H9 (cell line): ENCODE measurements at regions not wholly inside any gene's neighbourhood (a gene's known extent, or its start where the extent isn't known, plus 50 kb on each side); places are given as distances from the start of the nearest gene placed in this dataset.

ENCODE experiments used
- DNase-seq: peaks from one replicate; pipeline ENCODE4 v3.0.0-alpha.2; 2017
- H2AFZ ChIP-seq: one replicate; pipeline ENCODE4 v1.6.1; 2013; ENCODE audit warnings: mild to moderate bottlenecking, low read length, control low read depth, moderate library complexity
- H2AK5ac ChIP-seq: 2 replicates; pipeline ENCODE4 v1.6.1; 2013; ENCODE audit warnings: low read length, control low read depth, mixed read lengths; ENCODE audit not compliant: insufficient read length
- H2BK120ac ChIP-seq: one replicate; pipeline ENCODE4 v1.6.1; 2013; ENCODE audit warnings: low read depth, mild to moderate bottlenecking, low read length, control low read depth, inconsistent platforms; ENCODE audit not compliant: poor library complexity, severe bottlenecking
- H2BK12ac ChIP-seq: 2 replicates; pipeline ENCODE4 v1.6.1; 2013; ENCODE audit warnings: low read length, control low read depth, mixed read lengths, low read depth; ENCODE audit not compliant: insufficient read length
- H2BK15ac ChIP-seq: 2 replicates; pipeline ENCODE4 v1.6.1; 2013; ENCODE audit warnings: low read depth, low read length, control low read depth
- H2BK20ac ChIP-seq: one replicate; pipeline ENCODE4 v1.6.1; 2013; ENCODE audit warnings: low read depth, mild to moderate bottlenecking, low read length, control low read depth, inconsistent platforms; ENCODE audit not compliant: poor library complexity, severe bottlenecking
- H2BK5ac ChIP-seq: 2 replicates; pipeline ENCODE4 v1.6.1; 2013; ENCODE audit warnings: low read length, control low read depth, mixed read lengths; ENCODE audit not compliant: insufficient read length
- H3K14ac ChIP-seq: 2 replicates; pipeline ENCODE4 v1.6.1; 2013; ENCODE audit warnings: low read length, control low read depth; ENCODE audit not compliant: insufficient read depth
- H3K18ac ChIP-seq: 2 replicates; pipeline ENCODE4 v1.6.1; 2013; ENCODE audit warnings: low read depth, mild to moderate bottlenecking, mixed read lengths, low read length, control low read depth; ENCODE audit not compliant: insufficient read length
- H3K23ac ChIP-seq: 2 replicates; pipeline ENCODE4 v1.6.1; 2013; ENCODE audit warnings: low read length, control low read depth, mixed read lengths, low read depth; ENCODE audit not compliant: insufficient read length
- H3K23me2 ChIP-seq: 2 replicates; pipeline ENCODE4 v1.6.1; 2013; ENCODE audit warnings: low read depth, mild to moderate bottlenecking, mixed read lengths, low read length, control low read depth; ENCODE audit not compliant: insufficient read length, poor library complexity, severe bottlenecking
- H3K27ac ChIP-seq: 2 replicates; pipeline ENCODE4 v1.5.1; 2013; ENCODE audit warnings: low read length, control low read depth, mixed read lengths, low read depth; ENCODE audit not compliant: insufficient read length
- H3K27me3 ChIP-seq: 2 replicates; pipeline ENCODE4 v1.6.1; 2013; ENCODE audit warnings: low read length, control low read depth, inconsistent platforms; ENCODE audit not compliant: insufficient read depth
- H3K4ac ChIP-seq: 2 replicates; pipeline ENCODE4 v1.6.1; 2013; ENCODE audit warnings: low read depth, mild to moderate bottlenecking, control low read depth, inconsistent platforms, low read length, moderate library complexity
- H3K4me1 ChIP-seq: 2 replicates; pipeline ENCODE4 v1.6.1; 2013; ENCODE audit warnings: low read length, control low read depth, inconsistent platforms; ENCODE audit not compliant: insufficient read depth
- H3K4me2 ChIP-seq: 2 replicates; pipeline ENCODE4 v1.6.1; 2013; ENCODE audit warnings: low read length, control low read depth, mixed read lengths; ENCODE audit not compliant: insufficient read length, insufficient read depth
- H3K56ac ChIP-seq: 2 replicates; pipeline ENCODE4 v1.6.1; 2013; ENCODE audit warnings: low read depth, mild to moderate bottlenecking, mixed read lengths, low read length, control low read depth; ENCODE audit not compliant: insufficient read length
- H3K79me1 ChIP-seq: 2 replicates; pipeline ENCODE4 v1.6.1; 2013; ENCODE audit warnings: low read depth, mild to moderate bottlenecking, moderate library complexity, low read length, control low read depth, inconsistent platforms; ENCODE audit not compliant: insufficient read depth, poor library complexity, severe bottlenecking
- H3K79me2 ChIP-seq: 2 replicates; pipeline ENCODE4 v1.6.1; 2013; ENCODE audit warnings: low read length, control low read depth, inconsistent platforms; ENCODE audit not compliant: insufficient read depth
- H3K9ac ChIP-seq: 2 replicates; pipeline ENCODE4 v1.6.1; 2013; ENCODE audit warnings: low read length, control low read depth, mixed read lengths; ENCODE audit not compliant: insufficient read length; ENCODE audit errors: extremely low read depth
- H3K9me3 ChIP-seq: one replicate; pipeline ENCODE4 v1.6.1; 2013; ENCODE audit warnings: low read depth, low read length, inconsistent platforms; ENCODE audit not compliant: control insufficient read depth
- H3T11ph ChIP-seq: one replicate; pipeline ENCODE4 v1.6.1; 2013; ENCODE audit warnings: mild to moderate bottlenecking, low read length, control low read depth, inconsistent platforms
- H4K20me1 ChIP-seq: one replicate; pipeline ENCODE4 v1.6.1; 2013; ENCODE audit not compliant: control insufficient read depth, insufficient read length, insufficient read depth
- H4K5ac ChIP-seq: 2 replicates; pipeline ENCODE4 v1.6.1; 2013; ENCODE audit warnings: low read depth, mild to moderate bottlenecking, mixed read lengths, low read length, control low read depth; ENCODE audit not compliant: insufficient read length
- H4K8ac ChIP-seq: replicated peaks from 2 replicates; pipeline ENCODE4 v1.6.1; 2013; ENCODE audit warnings: low read length, control low read depth, mixed read lengths, low read depth; ENCODE audit not compliant: insufficient read length
- H4K91ac ChIP-seq: 2 replicates; pipeline ENCODE4 v1.6.1; 2013; ENCODE audit warnings: low read depth, mild to moderate bottlenecking, moderate library complexity, mixed read lengths, low read length, control low read depth; ENCODE audit not compliant: insufficient read length
- H3K27ac Mint-ChIP-seq, 3 experiments: 2 replicates in 2 of 3; 3 replicates in 1 of 3; pipeline ENCODE4 v1.8.0; 2020 to 2021; ENCODE audit warnings: mixed read lengths in 3 of 3, mild to moderate bottlenecking in 1 of 3, moderate library complexity in 1 of 3
- H3K27me3 Mint-ChIP-seq: 2 replicates; pipeline ENCODE4 v1.8.0; 2021; ENCODE audit warnings: low read depth, mild to moderate bottlenecking, moderate library complexity, mixed read lengths
- H3K36me3 Mint-ChIP-seq, 3 experiments: 2 replicates in 2 of 3; 3 replicates in 1 of 3; pipeline ENCODE4 v1.8.0; 2020 to 2021; ENCODE audit warnings: low read depth in 3 of 3, mixed read lengths in 3 of 3; ENCODE audit not compliant: insufficient read depth in 1 of 3
- H3K4me1 Mint-ChIP-seq, 2 experiments: 2 replicates each; pipeline ENCODE4 v1.8.0; 2020; ENCODE audit warnings: mixed read lengths in 2 of 2
- H3K4me3 Mint-ChIP-seq, 2 experiments: 2 replicates in 1 of 2; 3 replicates in 1 of 2; pipeline ENCODE4 v1.8.0; 2020 to 2021; ENCODE audit warnings: mild to moderate bottlenecking in 2 of 2, mixed read lengths in 2 of 2, moderate library complexity in 1 of 2
- H3K9me3 Mint-ChIP-seq, 2 experiments: 2 replicates in 1 of 2; 3 replicates in 1 of 2; pipeline ENCODE4 v1.8.0; 2020; ENCODE audit warnings: mild to moderate bottlenecking in 2 of 2, mixed read lengths in 2 of 2, moderate library complexity in 1 of 2
- CTCF ChIP-seq: fragments of 200-600 bp; sonication (generic); conservative IDR thresholded peaks from 3 replicates; pipeline ENCODE4 v1.8.0; 2021; ENCODE audit warnings: antibody characterized with exemption, mild to moderate bottlenecking
- WGBS: extraction: QIAGEN DNeasy Blood & Tissue Kit; methylation state at CpG from one replicate; pipeline ENCODE4 v1.1.7; 2013; ENCODE audit warnings: missing lambda C conversion rate, low lambda C conversion rate, mixed read lengths; ENCODE audit not compliant: insufficient read length; ENCODE audit errors: extremely low coverage; 5-methylcytosine and 5-hydroxymethylcytosine counted together

- Histone ChIP-seq H4K8ac (no peak overlapping the region), H3K4me1 (no peaks in the 10 kb centered on the region), H4K91ac (no peak overlapping the region), H3K23me2 (no peaks in the 10 kb centered on the region), H3K79me1 (no peaks in the 10 kb centered on the region), H2BK5ac (no peak overlapping the region), H3K27ac (no peak overlapping the region), H3K4ac (no peak overlapping the region), H3K9me3 (no peaks in the 10 kb centered on the region), H3K18ac (no peak overlapping the region), H4K5ac (no peak overlapping the region), H2BK12ac (no peak overlapping the region), H4K20me1 (no peaks in the 10 kb centered on the region), H2BK120ac (no peak overlapping the region), H2AK5ac (no peak overlapping the region), H3K27me3 (no peaks in the 10 kb centered on the region), H3K23ac (no peak overlapping the region), H3K4me2 (no peak overlapping the region), H3K9ac (no peak overlapping the region), H3T11ph (no peak overlapping the region), H2AFZ (no peak overlapping the region), H2BK15ac (no peak overlapping the region), H2BK20ac (no peak overlapping the region), H3K79me2 (no peaks in the 10 kb centered on the region), H3K14ac (no peak overlapping the region), H3K56ac (no peak overlapping the region)
- TF ChIP-seq CTCF: no peak
- Mint-ChIP-seq H3K4me3 (no peak overlapping the region), H3K36me3 (no peaks in the 10 kb centered on the region), H3K9me3 (no peaks in the 10 kb centered on the region), H3K27me3 (no peaks in the 10 kb centered on the region; the same call in 1 of the 2 replicates), H3K27ac (no peak overlapping the region), H3K4me1 (peaks cover 0 to 3% of the 10 kb centered on the region in 2 experiments; a peak in 1 of 4 replicates)
- no CpG with 5 or more reads among the region's 2 CpGs for whole genome bisulfite sequencing
- DNase-seq: no peak
Observed at GRCh38 chr1:24250791-24251190, 63.7 kb upstream of the IFNLR1 start.
